Uterus (tissue), 2 donors: ENCODE measurements at regions not wholly inside any gene's neighbourhood (a gene's known extent, or its start where the extent isn't known, plus 50 kb on each side); places are given as distances from the start of the nearest gene placed in this dataset.

Source experiments
- POLR2A ChIP-seq, 2 donors: fragments of 450-650 bp; IDR thresholded peaks; one replicate each; pipeline ENCODE4 v1.6.1; 2016; ENCODE audit warnings: antibody characterized with exemption in 2 of 2, mild to moderate bottlenecking in 1 of 2, moderate library complexity in 1 of 2
- TF ChIP-seq, protein P1 (sequence below), 4 experiments: fragments of 200-600 bp in 2 of 4; fragments of 450-650 bp in 2 of 4; sonication (generic) in 2 of 4; IDR thresholded peaks; one replicate each; pipeline ENCODE4 v1.5.1; 2016 to 2019; ENCODE audit warnings: antibody characterized with exemption in 4 of 4, mild to moderate bottlenecking in 2 of 4, moderate library complexity in 1 of 4

DNA sequence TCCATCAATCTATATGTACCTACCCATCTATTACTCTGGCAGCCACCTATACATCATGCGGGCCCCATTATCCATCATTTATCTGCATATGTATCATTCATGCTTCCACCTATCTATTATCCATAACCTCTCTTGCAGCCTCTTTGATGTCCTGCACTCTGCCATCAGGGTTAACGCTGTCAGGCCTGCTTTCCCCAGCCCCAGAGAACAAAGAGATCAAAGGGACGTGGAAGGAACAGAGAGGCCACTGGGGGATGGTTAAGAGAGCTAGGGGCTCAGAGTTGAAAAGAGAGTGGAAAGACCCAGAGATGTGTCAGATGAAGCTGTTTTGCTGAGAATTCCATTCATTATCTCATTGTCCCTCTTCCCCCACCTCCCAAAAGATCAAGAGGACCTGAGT, 67.3 kb upstream of the CCDC167 start:
- TF ChIP-seq POLR2A (IDR thresholded peaks at IDR 0.05), result no peak
- TF ChIP-seq, protein P1, sequence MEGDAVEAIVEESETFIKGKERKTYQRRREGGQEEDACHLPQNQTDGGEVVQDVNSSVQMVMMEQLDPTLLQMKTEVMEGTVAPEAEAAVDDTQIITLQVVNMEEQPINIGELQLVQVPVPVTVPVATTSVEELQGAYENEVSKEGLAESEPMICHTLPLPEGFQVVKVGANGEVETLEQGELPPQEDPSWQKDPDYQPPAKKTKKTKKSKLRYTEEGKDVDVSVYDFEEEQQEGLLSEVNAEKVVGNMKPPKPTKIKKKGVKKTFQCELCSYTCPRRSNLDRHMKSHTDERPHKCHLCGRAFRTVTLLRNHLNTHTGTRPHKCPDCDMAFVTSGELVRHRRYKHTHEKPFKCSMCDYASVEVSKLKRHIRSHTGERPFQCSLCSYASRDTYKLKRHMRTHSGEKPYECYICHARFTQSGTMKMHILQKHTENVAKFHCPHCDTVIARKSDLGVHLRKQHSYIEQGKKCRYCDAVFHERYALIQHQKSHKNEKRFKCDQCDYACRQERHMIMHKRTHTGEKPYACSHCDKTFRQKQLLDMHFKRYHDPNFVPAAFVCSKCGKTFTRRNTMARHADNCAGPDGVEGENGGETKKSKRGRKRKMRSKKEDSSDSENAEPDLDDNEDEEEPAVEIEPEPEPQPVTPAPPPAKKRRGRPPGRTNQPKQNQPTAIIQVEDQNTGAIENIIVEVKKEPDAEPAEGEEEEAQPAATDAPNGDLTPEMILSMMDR (IDR thresholded peaks at IDR 0.05), result no peak
